ENCODE measurements at regions not wholly inside any gene's neighbourhood (a gene's known extent, or its start where the extent isn't known, plus 50 kb on each side); places are given as distances from the start of the nearest gene placed in this dataset.
"Not testable (repeated sequence)": the region's sequence is repeated elsewhere in the genome, so short reads cannot be mapped to it uniquely, and the experiment has no call there.

- no peak for DNase-seq (ENCODE audit: low read depth in 2 of 2)
Observed at GRCh38 chr2:38483776-38484501, 106.9 kb upstream of the ATL2 start.

- not testable (repeated sequence) for DNase-seq (ENCODE audit: low read depth in 2 of 2)
Observed at GRCh38 chr2:38482710-38483109, 105.6 kb upstream of the ATL2 start.

- no peak for DNase-seq (ENCODE audit: low read depth in 2 of 2)
Observed at GRCh38 chr2:38480617-38481016, 103.5 kb upstream of the ATL2 start.

GRCh38 chr2:38477006-38477405 lies 99.9 kb upstream of the ATL2 start:
- no peak for DNase-seq (ENCODE audit: low read depth in 2 of 2)

GRCh38 chr2:38475567-38475881 lies 98.5 kb upstream of the ATL2 start:
- DNase-seq (ENCODE audit: low read depth in 2 of 2), result no peak

- no peak for DNase-seq (ENCODE audit: low read depth in 2 of 2)
Observed at GRCh38 chr2:38474715-38475566, 97.9 kb upstream of the ATL2 start.

GRCh38 chr2:38474021-38474456 lies 97.0 kb upstream of the ATL2 start:
- no peak for DNase-seq (ENCODE audit: low read depth in 2 of 2)

- no peak for DNase-seq (ENCODE audit: low read depth in 2 of 2)
Observed at GRCh38 chr2:38473333-38474005, 96.4 kb upstream of the ATL2 start.

GRCh38 chr2:38470115-38470514 lies 93.0 kb upstream of the ATL2 start:
- no peak for DNase-seq (ENCODE audit: low read depth in 2 of 2)

GRCh38 chr2:38467768-38468455 lies 90.8 kb upstream of the ATL2 start:
- no peak for DNase-seq (ENCODE audit: low read depth in 2 of 2)

GRCh38 chr2:38466876-38467767 lies 90.0 kb upstream of the ATL2 start:
- no peak for DNase-seq (ENCODE audit: low read depth in 2 of 2)

- no peak for DNase-seq (ENCODE audit: low read depth in 2 of 2)
Observed at GRCh38 chr2:38466409-38466808, 89.3 kb upstream of the ATL2 start.

GRCh38 chr2:38465789-38466127 lies 88.7 kb upstream of the ATL2 start:
- no peak for DNase-seq (ENCODE audit: low read depth in 2 of 2)

GRCh38 chr2:38464971-38465788 lies 88.1 kb upstream of the ATL2 start:
- no peak for DNase-seq (ENCODE audit: low read depth in 2 of 2)

- no peak for DNase-seq (ENCODE audit: low read depth in 2 of 2)
Observed at GRCh38 chr2:38463752-38464151, 86.7 kb upstream of the ATL2 start.

GRCh38 chr2:38462121-38462661 lies 85.1 kb upstream of the ATL2 start:
- DNase-seq (ENCODE audit: low read depth in 2 of 2), result no peak

- no peak for DNase-seq (ENCODE audit: low read depth in 2 of 2)
Observed at GRCh38 chr2:38461470-38461869, 84.4 kb upstream of the ATL2 start.

GRCh38 chr2:38460313-38460712 lies 83.2 kb upstream of the ATL2 start:
- no peak for DNase-seq (ENCODE audit: low read depth in 2 of 2)

- DNase-seq (ENCODE audit: low read depth in 2 of 2), result no peak
Observed at GRCh38 chr2:38454081-38454480, 77.0 kb upstream of the ATL2 start.

- DNase-seq (ENCODE audit: low read depth in 2 of 2), result not testable (repeated sequence)
Observed at GRCh38 chr2:38451778-38452177, 74.7 kb upstream of the ATL2 start.

All from stimulated activated CD8-positive, alpha-beta memory T cell treated with anti-CD3 and anti-CD28 coated beads, Interleukin-15, amount 100 ng/mL, for 4 hours (primary cell).